Smooth muscle cell (in vitro differentiated cells): ENCODE measurements at regions not wholly inside any gene's neighbourhood (a gene's known extent, or its start where the extent isn't known, plus 50 kb on each side); places are given as distances from the start of the nearest gene placed in this dataset.

Experiments
- DNase-seq: peaks from one replicate; lab custom pipeline; 2025; ENCODE audit not compliant: unreplicated experiment; lab: John Stamatoyannopoulos, UW
- H2AFZ ChIP-seq: fragments of 200-600 bp; sonication (generic); 2 replicates; pipeline ENCODE4 v1.6.0; 2016; ENCODE audit warnings: antibody characterized with exemption, low read depth, mild to moderate bottlenecking
- H3F3A ChIP-seq: fragments of 200-600 bp; sonication (generic); 2 replicates; pipeline ENCODE4 v1.6.0; 2017; ENCODE audit warnings: antibody characterized with exemption, low read depth
- H3K27ac ChIP-seq: fragments of 200-600 bp; sonication (generic); 2 replicates; pipeline ENCODE4 v1.5.1; 2016; ENCODE audit warnings: low read depth, mild to moderate bottlenecking
- H3K27me3 ChIP-seq: fragments of 200-600 bp; sonication (generic); 2 replicates; pipeline ENCODE4 v1.6.1; 2016; ENCODE audit warnings: low read depth, mild to moderate bottlenecking
- H3K36me3 ChIP-seq: fragments of 200-600 bp; sonication (generic); 2 replicates; pipeline ENCODE4 v1.5.1; 2016; ENCODE audit warnings: low read depth
- H3K4me1 ChIP-seq: fragments of 200-600 bp; sonication (generic); 2 replicates; pipeline ENCODE4 v1.5.1; 2016; ENCODE audit warnings: low read depth
- H3K4me2 ChIP-seq: fragments of 200-600 bp; sonication (generic); 2 replicates; pipeline ENCODE4 v1.6.0; 2016; ENCODE audit warnings: mild to moderate bottlenecking
- H3K4me3 ChIP-seq: fragments of 200-600 bp; sonication (generic); 2 replicates; pipeline ENCODE4 v1.5.1; 2016; ENCODE audit warnings: mild to moderate bottlenecking
- H3K79me2 ChIP-seq: fragments of 200-600 bp; sonication (generic); 2 replicates; pipeline ENCODE4 v1.6.0; 2016; ENCODE audit warnings: low read depth, mild to moderate bottlenecking
- H3K9ac ChIP-seq: fragments of 200-600 bp; sonication (generic); 2 replicates; pipeline ENCODE4 v1.6.0; 2016; ENCODE audit warnings: low read depth
- H3K9me3 ChIP-seq: fragments of 200-600 bp; sonication (generic); replicated peaks from 2 replicates; pipeline ENCODE4 v1.5.1; 2016; ENCODE audit warnings: low read depth
- H4K20me1 ChIP-seq: fragments of 200-600 bp; sonication (generic); 2 replicates; pipeline ENCODE4 v1.6.0; 2016; ENCODE audit warnings: low read depth
- WGBS: methylation state at CpG from one replicate; pipeline ENCODE4 v1.1.7; 2016; ENCODE audit warnings: low lambda C conversion rate; 5-methylcytosine and 5-hydroxymethylcytosine counted together
- TF ChIP-seq, protein P1 (sequence below): fragments of 200-600 bp; sonication (generic); IDR thresholded peaks from 2 replicates; pipeline ENCODE4 v1.5.1; 2017; ENCODE audit warnings: borderline replicate concordance, mild to moderate bottlenecking, antibody characterized with exemption; ENCODE audit not compliant: insufficient read depth, poor library complexity, severe bottlenecking

DNA sequence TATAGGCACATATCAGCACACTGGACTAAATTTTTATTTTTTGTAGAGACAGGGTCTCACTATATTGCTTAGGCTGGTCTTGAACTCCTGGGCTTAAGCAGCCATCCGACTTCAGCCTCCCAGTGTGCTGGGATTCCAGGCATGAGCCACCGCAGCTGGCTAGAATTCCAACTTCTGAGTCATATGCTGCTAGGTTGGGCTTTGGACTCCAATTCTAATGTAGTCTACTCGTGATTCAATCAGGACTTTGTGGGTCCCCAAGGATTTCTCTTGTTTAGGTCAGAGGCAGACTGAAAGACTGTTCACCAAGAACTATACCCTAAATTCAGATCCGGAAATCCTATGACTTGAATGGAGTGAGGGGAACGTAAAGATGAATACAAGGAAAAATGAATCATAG, 68.2 kb upstream of the CHD1 start:
- H3K36me3 ChIP-seq: no peaks in the 10 kb centered on the region
- H3K27ac ChIP-seq: no peak overlapping the region
- no peak overlapping the region for H2AFZ ChIP-seq
- TF ChIP-seq, protein P1, sequence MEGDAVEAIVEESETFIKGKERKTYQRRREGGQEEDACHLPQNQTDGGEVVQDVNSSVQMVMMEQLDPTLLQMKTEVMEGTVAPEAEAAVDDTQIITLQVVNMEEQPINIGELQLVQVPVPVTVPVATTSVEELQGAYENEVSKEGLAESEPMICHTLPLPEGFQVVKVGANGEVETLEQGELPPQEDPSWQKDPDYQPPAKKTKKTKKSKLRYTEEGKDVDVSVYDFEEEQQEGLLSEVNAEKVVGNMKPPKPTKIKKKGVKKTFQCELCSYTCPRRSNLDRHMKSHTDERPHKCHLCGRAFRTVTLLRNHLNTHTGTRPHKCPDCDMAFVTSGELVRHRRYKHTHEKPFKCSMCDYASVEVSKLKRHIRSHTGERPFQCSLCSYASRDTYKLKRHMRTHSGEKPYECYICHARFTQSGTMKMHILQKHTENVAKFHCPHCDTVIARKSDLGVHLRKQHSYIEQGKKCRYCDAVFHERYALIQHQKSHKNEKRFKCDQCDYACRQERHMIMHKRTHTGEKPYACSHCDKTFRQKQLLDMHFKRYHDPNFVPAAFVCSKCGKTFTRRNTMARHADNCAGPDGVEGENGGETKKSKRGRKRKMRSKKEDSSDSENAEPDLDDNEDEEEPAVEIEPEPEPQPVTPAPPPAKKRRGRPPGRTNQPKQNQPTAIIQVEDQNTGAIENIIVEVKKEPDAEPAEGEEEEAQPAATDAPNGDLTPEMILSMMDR: no peak
- no peak overlapping the region for H3K4me3 ChIP-seq
- 88% methylated on average over 5 of the region's 5 CpGs for WGBS
- no peaks in the 10 kb centered on the region for H3K27me3 ChIP-seq
- no peak for DNase-seq
- H4K20me1 ChIP-seq: no peaks in the 10 kb centered on the region
- H3K9ac ChIP-seq: no peak overlapping the region
- no peaks in the 10 kb centered on the region for H3K9me3 ChIP-seq
- peaks cover 4% of the 10 kb centered on the region for H3K4me1 ChIP-seq
- no peaks in the 10 kb centered on the region for H3K79me2 ChIP-seq
- no peaks in the 10 kb centered on the region for H3F3A ChIP-seq
- H3K4me2 ChIP-seq: no peak overlapping the region

DNA sequence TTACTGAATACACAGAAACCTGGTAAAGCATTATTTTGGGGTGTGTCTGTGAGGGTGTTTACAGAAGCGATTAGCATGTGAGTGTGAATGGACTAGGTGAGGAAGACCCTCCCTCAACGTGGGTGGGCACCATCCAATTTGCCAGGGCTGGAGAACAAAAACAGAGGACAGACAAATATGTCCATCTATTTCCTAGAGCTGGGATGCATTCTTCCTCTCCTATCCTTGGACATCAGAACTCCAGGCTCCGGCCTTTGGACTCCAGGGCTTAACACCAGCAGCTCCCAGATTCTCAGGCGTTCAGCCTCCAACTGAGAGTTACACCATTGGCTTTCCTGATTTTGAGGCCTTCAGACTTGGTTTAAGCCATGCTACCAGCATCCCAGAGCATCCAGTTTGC, 65.8 kb upstream of the CHD1 start:
- Histone ChIP-seq H3K36me3 (no peaks in the 10 kb centered on the region), H3K9ac (no peak overlapping the region), H3K27ac (no peak overlapping the region), H3F3A (no peaks in the 10 kb centered on the region), H3K9me3 (no peaks in the 10 kb centered on the region), H3K4me3 (no peak overlapping the region), H2AFZ (no peak overlapping the region), H3K4me2 (no peak overlapping the region), H4K20me1 (no peaks in the 10 kb centered on the region), H3K79me2 (no peaks in the 10 kb centered on the region), H3K27me3 (no peaks in the 10 kb centered on the region), H3K4me1 (peaks cover 4% of the 10 kb centered on the region)
- 88% methylated on average over 4 of the region's 4 CpGs for WGBS
- TF ChIP-seq, protein P1: no peak
- DNase-seq: no peak

DNA sequence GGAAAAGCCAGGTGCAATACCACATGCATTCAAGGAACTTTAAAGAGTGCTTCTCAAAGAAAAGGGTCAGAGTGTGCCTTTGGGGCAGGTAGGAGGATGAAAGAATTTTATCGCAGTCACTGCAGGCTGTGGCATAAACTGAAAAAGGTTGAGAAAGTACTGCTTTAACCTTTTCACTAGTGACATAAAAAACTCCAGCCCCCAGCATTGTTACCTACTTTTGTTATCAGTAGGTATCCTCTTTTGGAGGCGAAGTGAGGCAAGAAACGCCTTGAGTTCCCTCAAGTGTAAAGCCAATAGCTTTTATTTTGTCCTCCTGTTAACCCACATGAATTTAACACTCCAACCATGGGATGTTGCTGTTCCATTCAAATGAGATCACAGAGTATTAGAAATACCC, 64.7 kb upstream of the CHD1 start:
- no peaks in the 10 kb centered on the region for H3K36me3 ChIP-seq
- TF ChIP-seq, protein P1: no peak
- H3K9me3 ChIP-seq: no peaks in the 10 kb centered on the region
- no peaks in the 10 kb centered on the region for H4K20me1 ChIP-seq
- H3K27ac ChIP-seq: no peak overlapping the region
- no peak overlapping the region for H2AFZ ChIP-seq
- H3K79me2 ChIP-seq: no peaks in the 10 kb centered on the region
- no peak overlapping the region for H3K4me2 ChIP-seq
- peaks cover 4% of the 10 kb centered on the region for H3K4me1 ChIP-seq
- no peaks in the 10 kb centered on the region for H3F3A ChIP-seq
- no peak overlapping the region for H3K4me3 ChIP-seq
- H3K9ac ChIP-seq: no peak overlapping the region
- 72% methylated on average over 3 of the region's 3 CpGs for WGBS
- no peaks in the 10 kb centered on the region for H3K27me3 ChIP-seq
- no peak for DNase-seq

GRCh38 chr5:98992552-98992951, 63.7 kb upstream of the CHD1 start:
- no peak overlapping the region for H3K27ac ChIP-seq
- H3F3A ChIP-seq: no peaks in the 10 kb centered on the region
- TF ChIP-seq, protein P1: no peak
- H3K4me2 ChIP-seq: no peak overlapping the region
- no peaks in the 10 kb centered on the region for H3K36me3 ChIP-seq
- no peak overlapping the region for H3K4me3 ChIP-seq
- H3K4me1 ChIP-seq: peaks cover 4% of the 10 kb centered on the region
- no peaks in the 10 kb centered on the region for H3K79me2 ChIP-seq
- no peaks in the 10 kb centered on the region for H3K27me3 ChIP-seq
- no peaks in the 10 kb centered on the region for H4K20me1 ChIP-seq
- H3K9me3 ChIP-seq: no peaks in the 10 kb centered on the region
- H3K9ac ChIP-seq: no peak overlapping the region
- DNase-seq: no peak
- no peak overlapping the region for H2AFZ ChIP-seq
